ENCODE measurements at regions not wholly inside any gene's neighbourhood (a gene's known extent, or its start where the extent isn't known, plus 50 kb on each side); places are given as distances from the start of the nearest gene placed in this dataset.
"Not testable (repeated sequence)": the region's sequence is repeated elsewhere in the genome, so short reads cannot be mapped to it uniquely, and the experiment has no call there.

- DNase-seq (ENCODE audit: low read depth), result peak; percentile 70
These were observed 186.7 kb downstream of the UACA start for GRCh38 chr15:70576696-70577095.

- DNase-seq (ENCODE audit: low read depth), result no peak
These were observed 187.1 kb downstream of the UACA start for GRCh38 chr15:70576276-70576675.

- DNase-seq (ENCODE audit: low read depth), result peak; percentile 29
These were observed 187.8 kb downstream of the UACA start for GRCh38 chr15:70575231-70576226.

GRCh38 chr15:70574325-70574724 is 189.0 kb downstream of the UACA start:
- not testable (repeated sequence) for DNase-seq (ENCODE audit: low read depth)

GRCh38 chr15:70573121-70573850 is 190.1 kb downstream of the UACA start:
- no peak for DNase-seq (ENCODE audit: low read depth)

GRCh38 chr15:70569714-70570231 is 193.6 kb downstream of the UACA start:
- no peak for DNase-seq (ENCODE audit: low read depth)

GRCh38 chr15:70569091-70569713 is 194.2 kb downstream of the UACA start:
- DNase-seq (ENCODE audit: low read depth), result peak; percentile 92

- no peak for DNase-seq (ENCODE audit: low read depth)
These were observed 196.4 kb downstream of the UACA start for GRCh38 chr15:70566989-70567388.

GRCh38 chr15:70566047-70566835 is 197.1 kb downstream of the UACA start:
- no peak for DNase-seq (ENCODE audit: low read depth)

GRCh38 chr15:70563561-70564095 is 199.7 kb downstream of the UACA start:
- no peak for DNase-seq (ENCODE audit: low read depth)

GRCh38 chr15:70562906-70563305 is 200.5 kb downstream of the UACA start:
- DNase-seq (ENCODE audit: low read depth), result no peak

- no peak for DNase-seq (ENCODE audit: low read depth)
These were observed 201.5 kb downstream of the UACA start for GRCh38 chr15:70561885-70562284.

GRCh38 chr15:70560617-70561328 is 202.6 kb downstream of the UACA start:
- no peak for DNase-seq (ENCODE audit: low read depth)

- peak; percentile 59 for DNase-seq (ENCODE audit: low read depth)
These were observed 203.8 kb downstream of the UACA start for GRCh38 chr15:70559265-70560239.

- DNase-seq (ENCODE audit: low read depth), result no peak
These were observed 204.7 kb downstream of the UACA start for GRCh38 chr15:70558406-70559264.

GRCh38 chr15:70557521-70558258 is 205.7 kb downstream of the UACA start:
- no peak for DNase-seq (ENCODE audit: low read depth)

GRCh38 chr15:70556779-70557178 is 206.6 kb downstream of the UACA start:
- DNase-seq (ENCODE audit: low read depth), result no peak

All from EH (cell line).